ENCODE measurements at regions not wholly inside any gene's neighbourhood (a gene's known extent, or its start where the extent isn't known, plus 50 kb on each side); places are given as distances from the start of the nearest gene placed in this dataset.
"Not testable (repeated sequence)": the region's sequence is repeated elsewhere in the genome, so short reads cannot be mapped to it uniquely, and the experiment has no call there.

DNA sequence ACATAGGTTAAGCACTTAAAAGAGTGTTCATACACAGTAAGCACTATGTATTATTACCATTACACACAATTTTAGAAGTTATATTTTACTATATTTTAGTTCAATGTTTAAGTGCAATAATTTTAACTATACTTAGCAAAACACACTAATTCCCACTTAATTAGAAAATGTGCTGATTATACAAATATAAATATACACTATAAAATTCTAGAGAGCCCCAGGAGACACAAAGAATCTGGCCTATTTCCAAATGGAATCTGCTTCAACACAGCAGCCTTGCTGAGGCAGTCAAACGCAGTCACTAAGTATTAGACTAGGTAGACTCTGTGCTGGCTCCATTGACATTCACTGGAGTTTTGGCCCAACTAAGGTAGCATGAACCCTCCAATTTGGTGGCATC, 160.9 kb downstream of the CETN3 start:
- Histone ChIP-seq H3K36me3 (no peaks in the 10 kb centered on the region), H3K4me3 (no peak overlapping the region), H3K27me3 (ENCODE audit: low read depth) (no peaks in the 10 kb centered on the region), H3K27ac (replicated peaks) (no peak overlapping the region), H3K4me1 (no peaks in the 10 kb centered on the region), H3K9me3 (replicated peaks) (no peaks in the 10 kb centered on the region)
- TF ChIP-seq, protein P1, sequence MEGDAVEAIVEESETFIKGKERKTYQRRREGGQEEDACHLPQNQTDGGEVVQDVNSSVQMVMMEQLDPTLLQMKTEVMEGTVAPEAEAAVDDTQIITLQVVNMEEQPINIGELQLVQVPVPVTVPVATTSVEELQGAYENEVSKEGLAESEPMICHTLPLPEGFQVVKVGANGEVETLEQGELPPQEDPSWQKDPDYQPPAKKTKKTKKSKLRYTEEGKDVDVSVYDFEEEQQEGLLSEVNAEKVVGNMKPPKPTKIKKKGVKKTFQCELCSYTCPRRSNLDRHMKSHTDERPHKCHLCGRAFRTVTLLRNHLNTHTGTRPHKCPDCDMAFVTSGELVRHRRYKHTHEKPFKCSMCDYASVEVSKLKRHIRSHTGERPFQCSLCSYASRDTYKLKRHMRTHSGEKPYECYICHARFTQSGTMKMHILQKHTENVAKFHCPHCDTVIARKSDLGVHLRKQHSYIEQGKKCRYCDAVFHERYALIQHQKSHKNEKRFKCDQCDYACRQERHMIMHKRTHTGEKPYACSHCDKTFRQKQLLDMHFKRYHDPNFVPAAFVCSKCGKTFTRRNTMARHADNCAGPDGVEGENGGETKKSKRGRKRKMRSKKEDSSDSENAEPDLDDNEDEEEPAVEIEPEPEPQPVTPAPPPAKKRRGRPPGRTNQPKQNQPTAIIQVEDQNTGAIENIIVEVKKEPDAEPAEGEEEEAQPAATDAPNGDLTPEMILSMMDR (IDR thresholded peaks at IDR 0.05; ENCODE audit: borderline replicate concordance): no peak
- intact Hi-C loops (cut with micrococcal nuclease): no loop called here
- DNase-seq: no peak

DNA sequence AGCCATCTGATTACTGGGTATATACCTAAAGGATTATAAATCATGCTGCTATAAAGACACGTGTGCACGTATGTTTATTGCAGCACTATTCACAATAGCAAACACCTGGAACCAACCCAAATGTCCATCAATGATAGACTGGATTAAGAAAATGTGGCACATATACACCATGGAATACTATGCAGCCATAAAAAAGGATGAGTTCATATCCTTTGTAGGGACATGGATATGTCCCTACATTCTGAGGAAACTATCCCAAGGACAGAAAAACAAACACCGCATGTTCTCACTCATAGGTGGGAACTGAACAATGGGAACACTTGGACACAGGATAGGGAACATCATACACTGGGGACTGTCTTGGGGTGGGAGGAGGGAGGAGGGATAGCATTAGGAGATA, 165.7 kb downstream of the CETN3 start:
- DNase-seq; H3K4me1 ChIP-seq; intact Hi-C loops (cut with micrococcal nuclease); H3K27me3 ChIP-seq (ENCODE audit: low read depth); H3K36me3 ChIP-seq; H3K4me3 ChIP-seq; H3K27ac ChIP-seq (replicated peaks); H3K9me3 ChIP-seq (replicated peaks): not testable (repeated sequence)

DNA sequence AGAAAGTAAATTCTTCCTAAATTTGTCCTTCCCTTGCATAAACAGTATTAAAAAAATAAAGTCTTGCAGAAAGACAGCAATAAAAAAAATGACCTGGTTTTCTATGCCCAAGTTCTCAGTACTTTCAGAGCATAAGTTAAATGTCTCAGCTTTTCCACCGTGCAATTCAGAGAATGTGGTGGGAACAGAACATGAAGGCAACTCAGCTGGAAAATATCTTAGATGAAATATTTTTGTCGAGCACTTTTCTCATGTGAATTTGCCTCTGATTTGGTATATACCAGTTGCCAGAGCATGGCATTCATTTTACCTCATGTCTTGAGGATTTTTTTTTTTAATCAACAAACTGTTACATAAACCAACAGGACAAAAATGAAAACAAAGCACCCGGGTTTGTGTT, 176.1 kb downstream of the CETN3 start:
- Histone ChIP-seq H3K4me3 (no peak overlapping the region), H3K9me3 (replicated peaks) (no peaks in the 10 kb centered on the region), H3K36me3 (no peaks in the 10 kb centered on the region), H3K27me3 (ENCODE audit: low read depth) (no peaks in the 10 kb centered on the region), H3K27ac (replicated peaks) (no peak overlapping the region), H3K4me1 (no peaks in the 10 kb centered on the region)
- DNase-seq: no peak
- intact Hi-C loops (cut with micrococcal nuclease): no loop called here
- TF ChIP-seq, protein P1 (IDR thresholded peaks at IDR 0.05; ENCODE audit: borderline replicate concordance): no peak

DNA sequence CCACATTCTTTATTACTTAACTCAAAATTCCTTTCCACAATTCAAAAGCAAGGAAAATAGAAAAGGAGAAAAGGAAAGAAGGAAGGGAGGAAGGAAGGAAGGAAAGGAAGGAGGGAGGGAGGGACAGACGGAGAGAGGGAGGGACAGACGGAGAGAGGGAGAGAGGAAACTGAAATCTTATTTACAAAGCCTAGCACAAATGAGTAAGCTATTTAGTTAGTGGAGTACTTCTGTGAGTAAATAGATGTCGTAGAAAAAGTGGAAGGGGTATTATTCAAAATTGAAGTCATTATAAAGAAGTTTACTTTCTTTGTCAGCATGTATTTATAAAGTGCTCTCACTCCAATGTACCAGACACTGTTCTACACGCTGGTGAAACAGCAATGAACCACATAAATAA, 177.9 kb downstream of the CETN3 start:
- intact Hi-C loops (cut with micrococcal nuclease): no loop called here
- DNase-seq: no peak
- H3K4me3 ChIP-seq: no peak overlapping the region

DNA sequence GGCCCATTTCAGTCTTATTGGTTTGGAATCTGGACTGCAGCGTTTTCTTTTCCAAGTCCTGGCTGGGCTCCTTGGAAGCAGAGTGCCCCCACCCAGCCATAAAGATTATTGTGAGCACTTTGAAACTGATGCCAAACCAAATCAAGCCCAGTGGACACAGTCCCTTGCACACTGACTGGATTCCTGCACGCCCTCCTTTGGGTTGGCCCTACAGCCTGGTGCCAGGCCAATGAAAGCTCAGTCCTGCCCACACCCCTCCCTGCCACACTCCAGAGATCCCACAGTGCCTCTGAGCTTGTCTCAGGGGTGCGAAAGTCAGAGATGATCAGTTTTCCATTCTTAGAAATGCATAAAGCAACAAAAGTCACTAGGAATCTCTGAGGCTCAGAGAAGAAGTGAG, 181.9 kb downstream of the CETN3 start:
- H3K9me3 ChIP-seq (replicated peaks): no peaks in the 10 kb centered on the region
- no peaks in the 10 kb centered on the region for H3K27me3 ChIP-seq (ENCODE audit: low read depth)
- H3K4me1 ChIP-seq: no peaks in the 10 kb centered on the region
- H3K27ac ChIP-seq (replicated peaks): peak overlapping the region; percentile 8
- TF ChIP-seq, protein P1 (IDR thresholded peaks at IDR 0.05; ENCODE audit: borderline replicate concordance): no peak
- H3K4me3 ChIP-seq: no peak overlapping the region
- no peak for DNase-seq
- intact Hi-C loops (cut with micrococcal nuclease): no loop called here
- H3K36me3 ChIP-seq: no peaks in the 10 kb centered on the region

More for the DNA sequence above, 177.9 kb downstream of the CETN3 start:
- Histone ChIP-seq H3K27ac (replicated peaks) (peak overlapping the region; percentile 28), H3K9me3 (replicated peaks) (no peaks in the 10 kb centered on the region), H3K27me3 (ENCODE audit: low read depth) (no peaks in the 10 kb centered on the region), H3K36me3 (no peaks in the 10 kb centered on the region), H3K4me1 (no peaks in the 10 kb centered on the region)
- TF ChIP-seq, protein P1 (IDR thresholded peaks at IDR 0.05; ENCODE audit: borderline replicate concordance): no peak

DNA sequence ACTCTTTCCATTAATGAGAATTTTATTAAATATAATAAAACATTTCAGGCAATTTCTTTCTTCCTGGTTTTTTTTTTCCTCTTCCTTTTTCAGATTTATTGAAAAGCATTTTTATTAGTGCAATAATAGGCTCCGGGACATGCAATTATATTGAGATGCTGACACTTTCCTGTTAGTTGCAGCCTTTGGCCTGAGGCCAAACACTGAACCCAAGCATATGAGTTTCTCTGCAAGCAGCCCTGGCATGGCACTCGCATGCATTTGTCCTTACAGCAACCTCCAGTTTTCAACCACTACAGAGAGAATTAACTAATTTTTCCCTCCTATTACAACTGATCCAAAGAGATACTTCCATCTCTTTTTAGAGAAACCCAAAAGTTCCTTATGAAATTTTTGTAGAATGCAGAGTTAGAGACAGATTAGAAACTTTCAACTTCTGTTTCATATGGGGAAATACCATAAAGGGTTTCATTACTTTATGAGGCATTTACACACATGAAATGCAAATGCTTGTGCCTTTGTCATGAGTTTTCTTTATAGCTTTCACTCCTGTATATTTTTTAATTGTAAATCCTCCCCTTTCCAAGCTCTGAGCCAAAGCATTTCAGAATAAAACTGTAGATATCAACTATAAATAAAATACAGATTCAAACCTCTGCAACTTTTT, 183.0 kb downstream of the CETN3 start:
- Histone ChIP-seq H3K4me1 (no peaks in the 10 kb centered on the region), H3K9me3 (replicated peaks) (no peaks in the 10 kb centered on the region), H3K36me3 (no peaks in the 10 kb centered on the region), H3K27me3 (ENCODE audit: low read depth) (no peaks in the 10 kb centered on the region), H3K27ac (replicated peaks) (no peak overlapping the region), H3K4me3 (no peak overlapping the region)
- TF ChIP-seq, protein P1 (IDR thresholded peaks at IDR 0.05; ENCODE audit: borderline replicate concordance): no peak
- DNase-seq: no peak
- intact Hi-C loops (cut with micrococcal nuclease): no loop called here

Data from left ventricle myocardium inferior (tissue), 1 donor.